OCI-LY7 (cell line): ENCODE measurements at regions not wholly inside any gene's neighbourhood (a gene's known extent, or its start where the extent isn't known, plus 50 kb on each side); places are given as distances from the start of the nearest gene placed in this dataset.

ENCODE experiments used
- EZH2phosphoT487 ChIP-seq: fragments of 200-600 bp; sonication (generic); IDR thresholded peaks from 2 replicates; pipeline ENCODE4 v1.6.1; 2018; ENCODE audit warnings: low read depth, borderline replicate concordance, mild to moderate bottlenecking, mixed run types, antibody characterized with exemption, low read length, moderate library complexity, mixed read lengths
- TF ChIP-seq, protein P1 (sequence below): fragments of 200-600 bp; sonication (generic); conservative IDR thresholded peaks from 2 replicates; pipeline ENCODE4 v1.5.1; 2014; ENCODE audit warnings: mild to moderate bottlenecking, antibody characterized with exemption, low read length, moderate library complexity, mixed read lengths

DNA sequence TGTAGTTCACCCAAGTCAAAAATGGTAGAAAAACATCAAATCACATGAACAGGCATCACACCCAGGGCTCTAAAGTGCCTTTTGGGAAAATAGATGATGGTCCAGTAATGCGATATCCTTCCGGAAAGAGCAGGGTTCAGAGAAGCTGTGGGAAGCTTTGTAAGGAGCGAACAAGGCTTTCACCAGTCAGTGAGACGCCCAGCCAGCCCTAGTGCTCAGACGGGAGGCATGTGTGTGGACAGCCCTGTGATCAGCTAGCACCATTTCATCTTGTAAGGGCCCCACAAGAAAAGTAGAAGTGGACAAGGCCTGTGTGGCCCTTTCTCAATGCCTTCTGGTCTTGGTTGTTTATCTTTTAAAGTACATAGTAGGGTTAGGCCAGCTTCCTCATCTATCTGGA, 76.1 kb downstream of the SMIM21 start:
- TF ChIP-seq, protein P1, sequence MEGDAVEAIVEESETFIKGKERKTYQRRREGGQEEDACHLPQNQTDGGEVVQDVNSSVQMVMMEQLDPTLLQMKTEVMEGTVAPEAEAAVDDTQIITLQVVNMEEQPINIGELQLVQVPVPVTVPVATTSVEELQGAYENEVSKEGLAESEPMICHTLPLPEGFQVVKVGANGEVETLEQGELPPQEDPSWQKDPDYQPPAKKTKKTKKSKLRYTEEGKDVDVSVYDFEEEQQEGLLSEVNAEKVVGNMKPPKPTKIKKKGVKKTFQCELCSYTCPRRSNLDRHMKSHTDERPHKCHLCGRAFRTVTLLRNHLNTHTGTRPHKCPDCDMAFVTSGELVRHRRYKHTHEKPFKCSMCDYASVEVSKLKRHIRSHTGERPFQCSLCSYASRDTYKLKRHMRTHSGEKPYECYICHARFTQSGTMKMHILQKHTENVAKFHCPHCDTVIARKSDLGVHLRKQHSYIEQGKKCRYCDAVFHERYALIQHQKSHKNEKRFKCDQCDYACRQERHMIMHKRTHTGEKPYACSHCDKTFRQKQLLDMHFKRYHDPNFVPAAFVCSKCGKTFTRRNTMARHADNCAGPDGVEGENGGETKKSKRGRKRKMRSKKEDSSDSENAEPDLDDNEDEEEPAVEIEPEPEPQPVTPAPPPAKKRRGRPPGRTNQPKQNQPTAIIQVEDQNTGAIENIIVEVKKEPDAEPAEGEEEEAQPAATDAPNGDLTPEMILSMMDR, result no peak
- TF ChIP-seq EZH2phosphoT487, result no peak
